ENCODE measurements at regions not wholly inside any gene's neighbourhood (a gene's known extent, or its start where the extent isn't known, plus 50 kb on each side); places are given as distances from the start of the nearest gene placed in this dataset.

DNA sequence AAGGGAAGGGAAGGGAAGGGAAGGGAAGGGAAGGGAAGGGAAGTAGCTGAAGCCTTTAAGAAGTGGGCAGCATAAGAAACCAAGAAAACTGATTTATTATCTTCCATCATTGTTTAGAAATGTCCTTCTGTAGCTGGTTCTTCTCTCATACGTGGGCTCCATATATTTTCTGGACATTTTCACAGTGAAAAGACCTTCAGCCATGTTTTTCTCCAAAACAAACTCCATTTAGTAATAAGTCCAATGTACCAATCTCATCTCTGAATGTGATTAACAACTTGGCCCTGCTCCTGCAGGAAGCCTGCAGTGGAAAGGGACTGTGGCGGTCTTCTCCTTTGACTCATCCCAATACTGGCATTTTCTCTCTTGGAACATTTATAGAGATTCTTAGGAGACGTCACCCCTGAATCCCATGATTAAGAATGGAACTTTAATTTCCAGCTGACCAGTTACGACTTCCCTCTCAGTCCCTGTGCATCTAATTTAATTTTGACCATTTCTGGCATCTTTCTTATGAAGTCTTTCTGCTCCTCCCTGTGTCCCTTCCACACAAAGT is 96.6 kb upstream of the GUCY1A1 start:
- TF ChIP-seq, protein P1, sequence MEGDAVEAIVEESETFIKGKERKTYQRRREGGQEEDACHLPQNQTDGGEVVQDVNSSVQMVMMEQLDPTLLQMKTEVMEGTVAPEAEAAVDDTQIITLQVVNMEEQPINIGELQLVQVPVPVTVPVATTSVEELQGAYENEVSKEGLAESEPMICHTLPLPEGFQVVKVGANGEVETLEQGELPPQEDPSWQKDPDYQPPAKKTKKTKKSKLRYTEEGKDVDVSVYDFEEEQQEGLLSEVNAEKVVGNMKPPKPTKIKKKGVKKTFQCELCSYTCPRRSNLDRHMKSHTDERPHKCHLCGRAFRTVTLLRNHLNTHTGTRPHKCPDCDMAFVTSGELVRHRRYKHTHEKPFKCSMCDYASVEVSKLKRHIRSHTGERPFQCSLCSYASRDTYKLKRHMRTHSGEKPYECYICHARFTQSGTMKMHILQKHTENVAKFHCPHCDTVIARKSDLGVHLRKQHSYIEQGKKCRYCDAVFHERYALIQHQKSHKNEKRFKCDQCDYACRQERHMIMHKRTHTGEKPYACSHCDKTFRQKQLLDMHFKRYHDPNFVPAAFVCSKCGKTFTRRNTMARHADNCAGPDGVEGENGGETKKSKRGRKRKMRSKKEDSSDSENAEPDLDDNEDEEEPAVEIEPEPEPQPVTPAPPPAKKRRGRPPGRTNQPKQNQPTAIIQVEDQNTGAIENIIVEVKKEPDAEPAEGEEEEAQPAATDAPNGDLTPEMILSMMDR (IDR thresholded peaks at IDR 0.05) = no peak
- TF ChIP-seq POLR2AphosphoS5 (IDR thresholded peaks at IDR 0.05) (no peak), EP300 (IDR thresholded peaks at IDR 0.05) (no peak), POLR2A (IDR thresholded peaks at IDR 0.05) (no peak)

All from sigmoid colon (tissue), 4 donors.